ENCODE measurements at regions not wholly inside any gene's neighbourhood (a gene's known extent, or its start where the extent isn't known, plus 50 kb on each side); places are given as distances from the start of the nearest gene placed in this dataset.
"Not testable (repeated sequence)": the region's sequence is repeated elsewhere in the genome, so short reads cannot be mapped to it uniquely, and the experiment has no call there.

DNA sequence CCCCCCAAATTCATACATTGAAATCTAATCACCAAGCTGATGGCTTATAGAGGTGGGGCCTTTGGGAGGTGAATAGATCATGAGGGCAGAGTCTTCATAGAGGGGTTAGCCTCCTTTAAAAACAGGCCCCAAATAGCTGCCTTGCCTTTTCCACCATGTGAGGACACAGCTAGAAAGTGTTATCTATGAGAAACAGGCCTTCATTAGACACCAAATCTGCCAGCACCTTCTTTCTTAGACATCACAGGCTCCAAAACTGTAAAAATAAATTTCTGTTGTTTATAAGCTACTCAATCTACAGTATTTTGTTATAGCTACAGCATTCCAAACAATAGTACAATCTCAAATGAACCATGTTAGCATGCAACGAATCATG is 459.3 kb upstream of the GCFC2 start:
- DNase-seq (ENCODE audit: low read depth) = no peak

DNA sequence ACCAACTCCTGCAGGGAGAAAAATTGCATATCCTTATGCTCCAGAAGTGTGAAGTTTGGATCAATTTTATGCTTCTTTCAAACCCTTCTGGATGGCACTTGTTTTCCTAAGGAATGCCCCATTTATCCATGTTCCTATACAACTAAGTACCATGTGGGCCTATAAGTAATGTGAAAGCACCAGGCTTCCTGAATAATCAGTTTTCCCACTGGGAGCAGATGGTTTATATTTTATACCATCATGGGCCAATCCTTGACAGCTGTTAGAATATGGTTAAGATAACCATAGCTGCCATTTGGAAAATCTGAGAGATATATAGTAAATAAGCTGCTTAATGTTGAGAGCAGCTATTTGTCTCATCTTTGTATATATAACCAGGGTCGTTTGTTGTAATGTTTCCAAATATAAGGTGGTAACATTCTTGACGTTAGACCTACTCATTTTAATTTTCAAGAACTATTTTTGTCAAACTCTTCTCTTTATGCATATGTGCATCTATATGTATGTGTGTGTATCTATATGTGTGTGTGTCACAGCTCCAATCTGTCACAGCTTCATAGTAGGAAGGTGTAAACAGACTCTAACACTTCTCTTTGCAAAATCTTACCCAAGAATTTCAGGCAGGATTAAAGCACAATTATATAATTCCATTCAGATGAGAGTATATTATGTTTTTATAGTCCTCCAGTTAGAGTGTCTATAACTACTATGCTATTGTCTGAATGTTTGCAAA is 458.7 kb upstream of the GCFC2 start:
- no peak for DNase-seq (ENCODE audit: low read depth)

DNA sequence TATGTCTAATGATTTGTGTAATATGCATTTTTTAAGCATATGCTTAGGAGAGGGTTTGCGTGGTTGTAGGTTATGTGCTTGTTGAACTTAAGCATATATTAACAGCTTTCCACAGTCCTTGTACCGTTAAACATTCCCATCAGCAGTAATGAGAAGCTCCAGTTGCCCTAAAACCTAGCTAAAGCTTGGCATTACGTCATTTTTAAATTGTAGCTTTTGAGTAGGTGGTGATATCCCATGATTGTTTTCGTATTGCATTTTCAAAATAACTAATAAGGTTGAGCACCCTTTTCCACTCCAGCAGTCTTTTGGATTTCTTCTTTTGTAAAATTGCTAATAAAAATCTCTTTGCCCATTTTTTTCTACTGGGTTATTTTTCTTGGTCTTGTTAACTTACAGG is 453.1 kb upstream of the GCFC2 start:
- no peak for DNase-seq (ENCODE audit: low read depth)

DNA sequence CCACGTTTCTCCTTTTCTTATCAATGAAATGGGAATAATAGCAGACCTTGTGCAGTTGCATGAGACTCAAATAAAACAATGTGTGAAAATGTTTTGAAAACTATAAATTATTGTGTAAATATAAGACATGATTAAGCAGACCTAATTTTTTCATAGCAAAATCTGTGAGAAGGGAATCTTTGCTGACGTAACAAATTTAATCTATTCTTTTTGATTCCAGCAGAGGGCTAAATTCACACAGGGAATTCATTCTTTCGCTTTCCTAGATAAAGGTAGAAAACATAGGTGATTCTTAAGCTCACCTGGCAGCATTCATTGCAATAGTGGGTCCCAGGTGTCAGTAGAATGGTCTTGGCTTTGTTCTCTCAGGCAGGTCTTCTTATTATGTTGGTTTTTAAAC is 450.0 kb upstream of the GCFC2 start:
- no peak for DNase-seq (ENCODE audit: low read depth)

DNA sequence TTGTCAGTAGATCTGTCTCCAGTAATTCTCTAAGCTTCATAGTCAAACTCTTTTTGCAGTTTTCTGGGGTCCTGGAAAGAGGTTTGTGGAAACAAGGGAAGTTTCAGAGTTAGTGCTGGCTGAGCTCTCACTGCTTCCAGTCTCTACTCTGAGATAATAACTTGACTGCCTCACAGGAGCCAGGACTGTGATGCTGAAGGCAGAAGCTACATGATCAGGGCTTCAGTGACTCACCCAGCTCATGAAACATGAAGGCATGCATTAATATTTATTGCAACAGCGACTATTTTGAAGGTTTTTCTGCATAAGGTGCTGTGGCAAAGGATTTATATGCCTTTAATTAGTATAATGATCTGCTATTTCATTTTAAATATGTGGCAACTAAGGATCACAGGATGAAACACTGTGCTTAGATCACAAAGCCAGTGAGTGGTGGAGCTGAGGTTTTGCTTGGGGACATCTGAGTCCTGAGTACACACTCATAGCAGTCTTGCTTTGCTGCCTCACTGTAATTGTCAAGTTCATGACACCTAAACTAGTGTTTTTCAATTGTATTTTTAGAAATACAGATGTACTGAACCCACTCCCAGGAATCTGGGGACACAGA is 448.4 kb upstream of the GCFC2 start:
- DNase-seq (ENCODE audit: low read depth) = no peak

DNA sequence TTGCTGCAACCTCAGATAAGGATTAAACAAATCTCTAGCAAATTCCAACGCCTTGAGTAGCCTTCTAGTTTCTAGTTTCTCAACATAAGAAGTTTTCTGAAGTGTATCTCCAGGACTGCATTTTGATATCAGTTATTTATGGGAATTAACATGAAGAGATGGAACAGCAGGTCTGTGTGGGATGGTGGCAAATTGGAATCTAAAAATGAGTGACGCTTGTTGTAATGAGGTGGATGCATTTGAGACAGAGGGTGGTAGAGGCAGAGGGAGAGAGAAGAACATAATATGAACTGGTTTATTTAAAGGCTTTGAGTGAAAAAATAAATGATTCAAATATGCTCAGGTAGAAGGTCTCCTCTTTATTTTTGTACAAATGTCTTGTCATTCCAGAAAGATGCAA is 446.8 kb upstream of the GCFC2 start:
- DNase-seq (ENCODE audit: low read depth) = no peak

DNA sequence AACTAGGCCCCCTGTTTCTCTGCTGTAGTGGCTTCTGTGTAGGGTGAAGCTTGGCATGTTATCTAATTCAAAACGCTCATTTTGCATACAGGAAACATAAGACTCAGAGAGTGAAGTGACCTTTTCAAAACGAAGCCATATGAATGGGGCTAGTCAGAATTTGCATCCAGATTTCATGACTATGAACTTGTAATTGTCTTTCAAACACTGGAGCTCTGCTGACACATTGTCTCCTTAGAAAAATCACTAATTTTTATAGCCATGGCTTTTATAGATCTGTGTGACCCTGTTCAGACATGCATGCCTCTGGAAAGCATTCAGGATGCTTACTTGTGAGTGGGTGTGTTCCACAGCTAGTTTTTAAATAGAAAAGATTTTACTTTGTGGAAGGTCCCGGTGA is 444.3 kb upstream of the GCFC2 start:
- no peak for DNase-seq (ENCODE audit: low read depth)

DNA sequence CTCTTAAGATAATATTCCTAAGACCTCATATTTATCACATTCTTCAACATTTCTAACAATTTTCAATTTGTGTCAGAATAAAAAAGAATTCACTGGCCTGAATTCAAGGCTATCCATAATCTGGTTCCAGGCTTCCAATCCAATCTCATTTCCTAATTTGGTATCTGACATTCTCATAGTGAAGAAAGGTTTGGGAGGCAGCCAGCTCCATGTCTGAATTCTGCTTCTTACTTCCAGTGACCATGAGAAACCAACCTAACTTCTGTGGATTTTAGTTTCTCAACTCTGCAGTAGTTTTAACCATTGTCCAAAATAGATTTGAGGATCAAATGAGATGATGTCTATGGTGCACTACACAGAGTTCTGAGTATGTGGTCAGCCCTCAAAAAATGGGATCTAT is 439.1 kb upstream of the GCFC2 start:
- no peak for DNase-seq (ENCODE audit: low read depth)

DNA sequence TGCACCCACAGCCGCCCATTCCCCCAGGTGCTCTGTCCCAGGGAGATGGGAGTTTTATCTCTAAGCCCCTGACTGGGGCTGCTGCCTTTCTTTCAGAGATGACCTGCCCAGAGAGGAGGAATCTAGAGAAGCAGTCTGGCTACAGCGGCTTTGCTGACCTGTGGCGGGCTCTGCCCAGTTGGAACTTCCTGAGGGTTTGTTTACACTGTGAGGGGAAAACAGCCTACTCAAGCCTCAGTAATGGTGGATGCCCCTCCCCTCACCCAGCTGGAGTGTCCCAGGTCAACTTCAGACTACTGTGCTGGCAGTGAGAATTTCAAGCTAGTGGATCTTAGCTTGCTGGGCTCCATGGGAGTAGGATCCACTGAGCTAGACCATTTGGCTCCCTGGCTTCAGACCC is 428.6 kb upstream of the GCFC2 start:
- not testable (repeated sequence) for DNase-seq (ENCODE audit: low read depth)

DNA sequence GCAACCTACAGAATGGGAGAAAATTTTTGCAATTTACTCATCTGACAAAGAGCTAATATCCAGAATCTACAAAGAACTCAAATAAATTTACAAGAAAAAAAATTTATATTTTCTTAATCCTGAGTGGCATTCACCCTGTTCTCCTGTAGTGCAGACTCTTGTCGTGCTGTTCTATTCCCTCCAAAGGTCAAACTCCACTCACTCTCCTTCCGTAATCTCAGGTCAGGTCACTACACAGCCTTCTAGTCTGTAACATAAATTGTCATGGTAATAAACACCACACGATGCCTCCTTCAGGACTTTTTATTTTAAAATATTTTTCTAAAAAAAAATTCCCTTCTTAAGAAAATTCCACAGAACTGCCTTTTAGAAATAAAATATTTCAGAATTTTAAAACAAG is 417.9 kb upstream of the GCFC2 start:
- no peak for DNase-seq (ENCODE audit: low read depth)

DNA sequence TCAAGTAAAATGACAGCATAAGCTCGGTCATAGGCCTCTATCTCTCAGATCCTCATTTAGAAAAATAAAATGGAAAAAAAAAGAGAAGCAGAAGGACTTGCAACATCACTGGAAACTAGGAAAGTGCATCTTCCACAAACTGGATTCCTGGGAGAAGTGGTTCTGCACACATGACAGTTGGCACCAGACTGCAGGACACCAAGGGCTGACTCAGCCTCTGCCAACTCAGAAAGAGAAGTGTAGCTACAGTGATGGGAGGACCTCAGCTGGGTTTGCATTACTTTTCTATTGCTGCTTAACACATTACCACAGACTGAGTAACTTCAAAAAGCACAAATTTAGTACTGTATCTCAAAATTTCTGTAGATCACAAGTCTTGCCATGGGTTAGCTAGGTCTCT is 409.5 kb upstream of the GCFC2 start:
- DNase-seq (ENCODE audit: low read depth) = no peak

DNA sequence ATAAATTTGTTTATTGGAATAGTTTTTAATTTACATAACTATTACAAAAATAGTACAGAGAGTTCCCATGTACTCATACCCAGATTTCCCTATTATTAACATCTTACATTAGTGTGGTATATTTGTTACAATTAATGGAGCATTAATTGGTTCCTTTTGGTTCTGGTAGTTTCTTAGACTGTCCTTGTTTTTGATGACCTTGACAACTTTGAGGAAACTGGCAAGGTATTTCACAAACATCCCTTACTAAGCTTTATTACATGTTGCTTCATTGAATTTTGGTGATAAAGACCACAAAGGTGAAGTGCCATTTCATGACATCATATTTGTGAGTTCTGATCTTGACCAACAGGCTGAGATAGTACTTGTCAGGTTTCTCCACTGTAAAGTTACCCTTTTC is 379.0 kb upstream of the GCFC2 start:
- DNase-seq (ENCODE audit: low read depth) = no peak

DNA sequence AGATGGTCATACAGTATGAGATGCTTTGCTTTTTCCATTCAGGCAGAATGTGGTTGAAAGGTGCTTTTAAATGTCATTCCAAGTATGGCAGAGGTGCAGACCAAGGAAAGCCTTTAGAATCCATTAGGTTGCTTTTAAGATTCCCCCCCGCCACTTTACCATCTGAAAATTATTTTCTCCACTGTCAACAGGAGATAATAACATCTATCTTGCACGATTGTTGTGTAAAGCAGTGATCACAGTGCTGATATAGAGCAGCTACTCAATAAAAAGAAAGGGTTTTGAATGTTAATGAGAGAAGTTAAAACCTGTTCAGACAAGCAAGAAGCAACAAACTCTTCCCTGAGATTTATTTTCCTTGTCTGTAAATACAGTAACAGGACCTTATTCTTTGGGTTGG is 372.5 kb upstream of the GCFC2 start:
- no peak for DNase-seq (ENCODE audit: low read depth)

DNA sequence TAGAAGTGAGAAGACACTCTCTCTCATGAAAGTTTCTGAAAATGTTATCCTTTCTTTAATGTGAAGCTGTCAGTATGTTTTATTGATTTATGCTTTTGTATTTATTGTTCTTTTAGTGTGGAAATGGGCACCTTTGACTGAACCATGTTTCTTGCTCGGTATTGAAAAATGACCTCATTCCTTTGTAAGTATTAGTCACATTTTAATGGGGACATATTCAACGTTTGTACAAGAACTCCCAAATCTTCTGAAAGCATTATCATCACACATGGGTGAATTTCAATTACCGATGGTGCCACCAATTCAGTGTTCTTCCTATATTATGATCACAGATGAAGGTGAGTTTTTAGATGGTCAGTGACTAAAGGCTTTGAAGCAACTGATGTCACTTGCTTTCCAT is 371.8 kb upstream of the GCFC2 start:
- DNase-seq (ENCODE audit: low read depth) = no peak

DNA sequence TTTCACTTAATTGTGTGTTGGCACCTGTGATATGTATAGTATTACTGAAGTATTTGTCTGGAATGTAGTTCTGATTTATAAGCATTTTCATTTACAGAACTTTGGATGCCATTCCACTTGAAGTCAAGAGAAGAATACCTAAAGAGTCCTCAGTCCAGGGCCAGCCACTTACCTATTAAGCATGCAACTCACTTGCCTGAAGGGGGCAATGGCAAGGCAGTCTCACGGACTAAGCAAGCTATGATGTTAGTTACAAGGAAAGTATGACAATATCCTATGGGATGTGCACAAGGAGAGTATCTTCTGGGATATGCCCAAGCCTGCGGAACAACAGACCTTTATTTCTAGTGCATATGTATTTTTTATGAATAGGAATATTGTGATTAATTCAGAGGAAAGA is 369.4 kb upstream of the GCFC2 start:
- no peak for DNase-seq (ENCODE audit: low read depth)

DNA sequence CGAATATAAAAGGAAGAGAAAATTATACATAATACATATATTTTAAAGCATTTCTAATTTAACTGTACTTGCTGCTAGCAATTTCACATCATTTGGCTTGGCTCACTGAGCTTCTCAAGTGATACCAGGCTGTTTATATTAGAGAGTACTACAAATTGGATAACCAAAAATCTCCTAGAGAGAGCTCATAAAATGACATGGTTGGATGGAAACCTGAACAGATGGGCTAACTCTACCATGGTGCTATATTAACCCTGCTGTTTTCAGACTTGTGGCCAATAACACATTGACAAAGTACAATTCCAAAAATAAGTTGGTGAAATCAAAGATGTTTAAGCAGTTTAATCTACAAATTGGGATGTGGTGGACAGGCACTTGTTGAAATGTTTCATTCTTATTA is 364.4 kb upstream of the GCFC2 start:
- no peak for DNase-seq (ENCODE audit: low read depth)

DNA sequence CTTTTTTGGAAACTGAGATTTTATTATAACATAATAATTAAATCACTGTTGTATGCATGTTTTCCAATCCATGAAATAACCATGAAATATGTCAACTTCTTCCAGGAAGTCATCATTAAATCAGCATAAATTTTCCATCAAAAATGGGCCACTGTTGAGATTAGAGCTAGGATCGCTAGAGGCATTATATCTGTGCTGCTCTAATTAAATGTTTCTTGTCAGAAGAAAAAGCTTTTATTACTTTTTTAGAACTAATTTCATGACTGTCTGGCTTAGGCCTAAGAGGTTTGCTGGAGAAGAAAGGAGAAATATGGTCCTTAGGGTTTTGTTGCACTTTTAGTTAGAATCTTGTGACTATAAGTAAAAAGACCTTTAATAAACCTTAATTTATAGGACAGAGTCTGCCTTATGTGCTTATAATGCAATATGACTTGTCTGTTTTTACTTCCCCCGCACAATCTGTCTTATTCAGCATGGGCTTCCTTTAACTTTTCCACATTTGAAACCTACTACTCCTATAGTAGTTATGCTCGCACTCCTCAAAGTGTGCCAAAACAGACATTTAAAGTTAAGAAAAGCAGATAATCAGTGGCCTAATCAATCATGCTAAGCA is 363.4 kb upstream of the GCFC2 start:
- DNase-seq (ENCODE audit: low read depth) = no peak

DNA sequence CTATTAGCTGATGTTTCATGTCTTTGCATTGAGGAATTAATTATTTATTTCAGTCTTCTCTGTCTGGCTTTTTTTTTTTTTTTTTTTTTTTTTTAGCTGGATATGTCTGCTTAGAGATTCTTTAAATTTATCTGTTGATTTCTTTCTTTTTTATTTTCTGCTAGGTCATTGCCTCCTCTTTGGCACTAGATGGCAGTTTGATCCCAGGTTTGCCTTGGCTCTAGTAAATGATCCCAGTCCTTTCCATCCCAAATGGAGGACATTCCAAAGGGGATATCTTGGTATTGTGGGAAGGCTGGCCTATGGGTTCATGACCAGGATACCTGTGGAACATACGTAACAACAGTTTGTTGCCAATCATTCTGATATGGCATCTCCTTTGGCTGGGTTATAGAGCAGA is 339.5 kb upstream of the GCFC2 start:
- no peak for DNase-seq (ENCODE audit: low read depth)

DNA sequence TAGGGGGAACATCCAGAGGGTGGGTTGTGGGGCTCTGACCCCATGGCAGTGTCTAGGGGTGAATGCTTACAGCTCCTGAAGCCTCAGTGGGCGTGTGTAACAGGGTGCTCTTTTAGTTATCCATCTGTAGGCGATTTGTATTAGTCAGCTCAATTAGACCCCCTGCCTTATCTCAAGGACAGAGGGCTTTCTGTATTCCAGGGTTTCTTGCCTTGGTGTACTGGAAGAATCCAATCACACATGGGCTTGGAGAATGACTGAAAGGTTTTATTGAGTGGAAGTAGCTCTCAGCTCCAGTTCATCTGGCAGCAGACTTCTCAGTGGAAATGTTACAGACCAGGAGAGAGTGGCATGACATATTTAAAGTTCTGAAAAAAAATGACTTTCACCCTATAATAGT is 334.0 kb upstream of the GCFC2 start:
- no peak for DNase-seq (ENCODE audit: low read depth)

DNA sequence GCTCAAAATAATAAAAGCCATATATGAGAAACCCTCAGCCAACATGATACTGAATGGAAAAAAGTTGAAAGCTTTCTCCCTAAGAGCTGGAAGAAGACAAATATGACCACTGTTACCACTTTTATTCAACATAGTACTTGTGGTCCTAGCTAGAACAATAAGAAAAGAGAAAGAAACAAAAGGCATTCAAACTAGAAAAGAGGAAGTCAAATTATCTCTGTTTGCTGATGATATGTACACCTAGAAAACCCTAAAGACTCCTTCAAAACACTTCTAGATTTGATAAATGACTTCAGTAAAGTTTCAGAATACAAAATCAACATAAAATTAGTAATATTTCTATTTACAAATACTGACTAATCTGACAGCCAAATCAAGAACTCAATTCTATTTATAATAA is 328.8 kb upstream of the GCFC2 start:
- DNase-seq (ENCODE audit: low read depth) = no peak

DNA sequence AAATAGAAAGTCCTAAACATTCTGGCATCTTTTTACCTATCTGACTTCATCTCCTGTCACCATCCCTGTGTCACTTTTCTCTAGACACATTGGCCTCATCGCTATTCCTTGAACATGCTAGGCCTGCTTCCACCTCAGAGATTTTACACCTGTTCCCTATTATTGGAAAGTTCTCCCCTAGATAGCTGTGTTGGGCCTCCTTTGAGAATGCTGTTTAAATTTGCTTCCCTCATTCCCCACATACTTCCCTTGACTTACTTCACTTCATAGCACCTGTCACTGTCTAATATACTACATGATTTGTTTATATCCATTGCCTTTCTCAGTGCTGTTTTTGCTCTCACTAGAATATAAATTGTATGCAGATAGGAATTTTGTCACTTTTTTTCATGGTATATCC is 317.0 kb upstream of the GCFC2 start:
- DNase-seq (ENCODE audit: low read depth) = no peak

DNA sequence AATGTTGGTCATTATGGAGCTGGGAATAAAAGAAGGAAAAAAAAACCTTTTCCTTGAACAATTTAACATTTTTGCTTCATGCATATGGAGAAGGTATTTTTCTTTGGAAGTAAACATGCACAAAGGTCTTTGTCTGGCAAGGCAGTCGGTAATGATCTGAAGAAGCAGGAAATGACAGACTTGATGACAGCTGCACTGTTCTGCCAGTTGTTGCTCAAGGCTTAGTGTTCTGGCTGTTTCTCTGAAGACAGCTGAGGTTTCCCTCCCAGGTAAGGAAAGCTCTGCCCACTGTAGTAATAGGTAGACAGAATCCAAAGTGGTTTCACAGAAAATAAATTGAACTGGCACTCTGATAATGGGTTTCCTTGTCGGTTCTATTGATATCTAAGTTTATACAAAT is 308.4 kb upstream of the GCFC2 start:
- DNase-seq (ENCODE audit: low read depth) = no peak

DNA sequence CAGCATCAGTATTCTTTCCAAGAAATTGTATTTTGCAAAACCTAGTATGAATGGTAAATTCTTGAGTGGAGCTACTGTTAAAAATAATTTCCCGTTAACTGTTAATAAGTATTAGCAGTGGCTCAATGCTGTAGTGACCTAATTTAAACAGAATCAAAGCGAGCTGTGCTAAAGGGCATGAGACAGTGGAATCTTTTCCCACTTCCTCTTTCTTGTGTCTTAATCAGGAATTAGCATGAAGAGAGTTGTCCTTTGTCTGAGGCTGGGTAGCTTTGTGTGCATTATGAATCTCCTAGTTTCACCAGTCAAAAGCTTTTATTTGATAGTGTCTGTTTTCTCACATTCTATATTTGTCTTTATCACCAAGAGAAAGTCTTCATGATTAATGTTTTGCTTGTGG is 298.8 kb upstream of the GCFC2 start:
- no peak for DNase-seq (ENCODE audit: low read depth)

Data from stimulated activated CD8-positive, alpha-beta memory T cell treated with anti-CD3 and anti-CD28 coated beads, Interleukin-7, amount 100 ng/mL, for 24 hours (primary cell).